A549 (cell line): ENCODE measurements at regions not wholly inside any gene's neighbourhood (a gene's known extent, or its start where the extent isn't known, plus 50 kb on each side); places are given as distances from the start of the nearest gene placed in this dataset.
"Not testable (repeated sequence)": the region's sequence is repeated elsewhere in the genome, so short reads cannot be mapped to it uniquely, and the experiment has no call there.

Source experiments
- ATAC-seq, 2 experiments: fragments of 200-7000 bp in 1 of 2; fragments of >200 bp in 1 of 2; cut with Nextera tagmentation in 1 of 2; cut with Tn5 transposase in 1 of 2; 3 replicates each; pipeline versions ENCODE4 v1.8.0 to v1.9.1; 2018 to 2020; ENCODE audit warnings: mild to moderate bottlenecking in 1 of 2, moderate library complexity in 1 of 2
- CTCF ChIA-PET: fragments of 300-600 bp; sonication (Branson Sonifier 250); formaldehyde crosslinking; extraction: SDS; loops from one replicate; lab custom pipeline; 2021; ENCODE audit warnings: antibody characterized with exemption, inconsistent platforms; lab: Yijun Ruan, JAX
- POLR2A ChIA-PET: fragments of 350-600 bp; formaldehyde crosslinking; extraction: SDS; loops from one replicate; lab custom pipeline; 2021; ENCODE audit warnings: antibody characterized with exemption, inconsistent platforms; lab: Yijun Ruan, JAX
- DNase-seq, 2 experiments: peaks; one replicate each; pipeline versions ENCODE4 v3.0.0 to v3.0.0-alpha.2; 2011 to 2016; ENCODE audit warnings: low read depth in 1 of 2, low spot score in 1 of 2
- FAIRE-seq: peaks from 2 replicates; lab custom pipeline; 2011; peaks lifted over from hg19 to GRCh38; lab: Jason Lieb, UNC
- H3K27ac ChIP-seq, 2 experiments: fragments of >200 bp; sonication (Bioruptor Twin); formaldehyde crosslinking; 3 replicates each; pipeline ENCODE4 v1.5.1; 2016 to 2017
- H3K4me1 ChIP-seq: fragments of >200 bp; sonication (Bioruptor Twin); formaldehyde crosslinking; 3 replicates; pipeline ENCODE4 v1.6.1; 2016
- H3K4me2 ChIP-seq: fragments of >200 bp; sonication (Bioruptor Twin); formaldehyde crosslinking; 3 replicates; pipeline ENCODE4 v1.6.1; 2016
- H3K4me3 ChIP-seq: fragments of >200 bp; sonication (Bioruptor Twin); formaldehyde crosslinking; 3 replicates; pipeline ENCODE4 v1.5.1; 2016
- H3K9me3 ChIP-seq: fragments of >200 bp; sonication (Bioruptor Twin); formaldehyde crosslinking; 3 replicates; pipeline ENCODE4 v1.6.1; 2016
- BHLHE40 ChIP-seq: IDR thresholded peaks from 2 replicates; pipeline ENCODE4 v1.6.1; 2012; ENCODE audit warnings: low read depth, low read length, inconsistent platforms
- CEBPB ChIP-seq, 2 experiments: fragments of >200 bp in 1 of 2; sonication (Bioruptor Twin) in 1 of 2; formaldehyde crosslinking in 1 of 2; IDR thresholded peaks; 2 replicates each; pipeline ENCODE4 v1.6.1; 2012 to 2016
- CHD2 ChIP-seq: fragments of 150-350 bp; IDR thresholded peaks from 2 replicates; pipeline ENCODE4 v1.6.1; 2014; ENCODE audit warnings: low read length; ENCODE audit not compliant: partially characterized antibody
- E2F6 ChIP-seq: IDR thresholded peaks from 2 replicates; pipeline ENCODE4 v1.6.1; 2012; ENCODE audit warnings: low read depth, borderline replicate concordance
- EHF ChIP-seq: fragments of 250-450 bp; sonication (Bioruptor Pico); IDR thresholded peaks from 2 replicates; pipeline ENCODE4 v1.5.0; 2020; ENCODE audit warnings: mild to moderate bottlenecking
- FOSL2 ChIP-seq, 2 experiments: fragments of 450-650 bp in 1 of 2; fragments of >200 bp in 1 of 2; sonication (Bioruptor Twin) in 1 of 2; formaldehyde crosslinking; IDR thresholded peaks; 2 replicates each; pipeline versions ENCODE4 v1.5.0 to v1.6.1; 2016 to 2020; ENCODE audit warnings: mild to moderate bottlenecking in 1 of 2, moderate library complexity in 1 of 2
- FOXS1 ChIP-seq: fragments of 250-450 bp; sonication (Bioruptor Pico); IDR thresholded peaks from 2 replicates; pipeline ENCODE4 v1.5.0; 2020; ENCODE audit warnings: mild to moderate bottlenecking, moderate library complexity
- HOXA7 ChIP-seq: fragments of 250-450 bp; sonication (Bioruptor Pico); IDR thresholded peaks from 2 replicates; pipeline ENCODE4 v1.5.0; 2020; ENCODE audit warnings: mild to moderate bottlenecking, moderate library complexity
- JUN ChIP-seq, 2 experiments: fragments of >200 bp; sonication (Bioruptor Twin); formaldehyde crosslinking; IDR thresholded peaks; 2 replicates in 1 of 2; 3 replicates in 1 of 2; pipeline ENCODE4 v1.6.1; 2016 to 2017
- MAZ ChIP-seq: fragments of 150-350 bp; IDR thresholded peaks from 2 replicates; pipeline ENCODE4 v1.6.1; 2014; ENCODE audit warnings: antibody characterized with exemption, low read depth, low read length, borderline replicate concordance
- NFE2L2 ChIP-seq: fragments of 150-350 bp; conservative IDR thresholded peaks from 2 replicates; pipeline ENCODE4 v1.6.1; 2014; ENCODE audit warnings: low read length
- PHF8 ChIP-seq: fragments of 200-600 bp; sonication (generic); IDR thresholded peaks from 2 replicates; pipeline ENCODE4 v1.6.1; 2016; ENCODE audit warnings: low read depth, mild to moderate bottlenecking, antibody characterized with exemption, moderate library complexity, borderline replicate concordance
- POLR2A ChIP-seq: IDR thresholded peaks from 2 replicates; pipeline ENCODE4 v1.6.1; 2012; ENCODE audit warnings: mild to moderate bottlenecking, low read length
- RAD21 ChIP-seq, 2 experiments: fragments of >200 bp in 1 of 2; sonication (Bioruptor Twin) in 1 of 2; formaldehyde crosslinking in 1 of 2; IDR thresholded peaks in 1 of 2; conservative IDR thresholded peaks in 1 of 2; 2 replicates in 1 of 2; 3 replicates in 1 of 2; pipeline ENCODE4 v1.6.1; 2012 to 2018; ENCODE audit warnings: inconsistent platforms in 1 of 2
- RCOR1 ChIP-seq: fragments of 150-350 bp; IDR thresholded peaks from 2 replicates; pipeline ENCODE4 v1.6.1; 2014; ENCODE audit warnings: antibody characterized with exemption, low read length, low read depth
- RFX5 ChIP-seq: fragments of 450-650 bp; IDR thresholded peaks from 2 replicates; pipeline ENCODE4 v1.7.1; 2014; ENCODE audit warnings: antibody characterized with exemption, mild to moderate bottlenecking, moderate library complexity
- SREBF2 ChIP-seq: fragments of 450-650 bp; IDR thresholded peaks from 2 replicates; pipeline ENCODE4 v1.6.1; 2014; ENCODE audit warnings: mild to moderate bottlenecking, moderate library complexity
- TP53 ChIP-seq: fragments of 250-450 bp; sonication (Bioruptor Pico); IDR thresholded peaks from 2 replicates; pipeline ENCODE4 v1.5.0; 2021; ENCODE audit warnings: mild to moderate bottlenecking, moderate library complexity
- WGBS: methylation state at CpG from one replicate; pipeline ENCODE4 v1.1.6; 2017; ENCODE audit errors: missing lambda C conversion rate; 5-methylcytosine and 5-hydroxymethylcytosine counted together
- TF ChIP-seq, protein P1 (sequence below): fragments of >200 bp; sonication (Bioruptor Twin); formaldehyde crosslinking; IDR thresholded peaks from 3 replicates; pipeline ENCODE4 v1.6.1; 2016

- Histone ChIP-seq H3K4me2 (no peak overlapping the region), H3K9me3 (no peaks in the 10 kb centered on the region), H3K27ac (no peak overlapping the region), H3K4me3 (no peak overlapping the region), H3K4me1 (no peaks in the 10 kb centered on the region)
- no peak for ATAC-seq
- no peak for FAIRE-seq
- 51% methylated on average over 6 of the region's 6 CpGs for WGBS
- DNase-seq: no peak
- TF ChIP-seq FOXS1 (no peak), HOXA7 (no peak), CHD2 (no peak), CEBPB (IDR thresholded peaks at IDR 0.05) (no peak), PHF8 (no peak)
- CTCF ChIA-PET: no interaction called here
- POLR2A ChIA-PET: no interaction called here
Observed at GRCh38 chr13:40368127-40368891, 298.1 kb downstream of the FOXO1 start.

DNA sequence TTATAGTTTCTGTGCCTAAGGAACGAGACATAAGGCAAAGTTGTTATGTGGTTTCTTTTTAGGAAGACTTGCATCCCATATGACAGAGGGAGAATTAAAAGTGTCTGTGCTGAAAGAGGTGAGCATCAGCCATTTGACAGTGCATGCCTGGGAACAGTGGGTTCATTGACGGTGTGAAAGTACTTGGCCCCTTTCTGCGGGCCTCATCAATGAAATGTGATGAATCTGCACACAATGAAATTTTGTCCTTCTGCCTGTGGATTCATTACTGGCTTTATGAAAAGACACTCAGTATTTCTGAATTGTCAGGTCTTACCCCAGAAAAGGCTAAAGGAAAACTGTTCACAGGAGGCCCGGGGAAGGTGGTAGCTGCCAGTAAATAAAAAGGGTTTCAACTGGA lies 295.8 kb downstream of the FOXO1 start:
- CTCF ChIA-PET: no interaction called here
- ATAC-seq (no peak), DNase-seq (no peak)

DNA sequence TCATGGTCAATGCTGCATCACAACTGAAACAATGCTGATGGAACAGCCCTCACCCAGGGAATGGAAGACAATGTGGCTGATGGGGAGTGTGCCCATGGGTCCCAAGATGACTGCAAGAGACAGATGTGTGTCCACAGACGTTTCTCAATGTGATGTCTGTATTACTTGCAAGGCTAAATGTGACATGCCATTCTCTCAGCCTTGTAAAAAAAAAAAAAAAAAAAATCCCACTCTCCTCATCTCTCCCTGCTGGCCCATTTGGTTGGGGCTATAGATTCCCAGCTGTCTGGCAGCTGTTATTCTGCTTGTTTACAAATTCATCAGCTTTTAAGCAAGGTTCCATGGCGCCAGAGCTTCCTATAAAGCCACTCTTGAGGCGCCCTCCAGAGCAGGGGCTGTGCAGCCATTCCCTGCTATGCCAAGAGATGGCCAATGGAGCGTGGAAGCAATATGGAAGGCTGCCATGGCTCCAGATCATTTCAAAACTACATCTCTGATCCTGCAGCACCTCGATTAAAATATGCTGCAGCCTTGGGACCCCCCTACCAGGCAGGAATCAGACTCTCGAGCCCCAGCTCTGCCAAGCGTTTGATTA lies 294.8 kb downstream of the FOXO1 start:
- Histone ChIP-seq H3K4me2 (no peak overlapping the region), H3K9me3 (no peaks in the 10 kb centered on the region), H3K27ac (no peak overlapping the region), H3K4me3 (no peak overlapping the region), H3K4me1 (no peaks in the 10 kb centered on the region)
- 72% methylated on average over 6 of the region's 7 CpGs for WGBS
- no peak for ATAC-seq
- CTCF ChIA-PET: no interaction called here
- POLR2A ChIA-PET: no interaction called here
- TF ChIP-seq FOSL2 (IDR thresholded peaks at IDR 0.05): no peak
- no peak for TF ChIP-seq FOSL2 (CRISPR knock-in tag; IDR thresholded peaks at IDR 0.05)
- no peak for FAIRE-seq
- DNase-seq: no peak

More for the DNA sequence above, 295.8 kb downstream of the FOXO1 start:
- no peaks in the 10 kb centered on the region for H3K4me1 ChIP-seq
- WGBS: 95% methylated on average over 4 of the region's 4 CpGs
- no peak overlapping the region for H3K27ac ChIP-seq
- no peak for TF ChIP-seq E2F6
- no peak for TF ChIP-seq NFE2L2
- no peak for TF ChIP-seq MAZ
- TF ChIP-seq CEBPB (IDR thresholded peaks at IDR 0.05): no peak
- TF ChIP-seq CHD2: no peak
- no peak for TF ChIP-seq FOSL2 (IDR thresholded peaks at IDR 0.05)
- no peak for TF ChIP-seq FOSL2 (CRISPR knock-in tag; IDR thresholded peaks at IDR 0.05)
- no peak for TF ChIP-seq RFX5
- TF ChIP-seq BHLHE40: no peak
- TF ChIP-seq, protein P1, sequence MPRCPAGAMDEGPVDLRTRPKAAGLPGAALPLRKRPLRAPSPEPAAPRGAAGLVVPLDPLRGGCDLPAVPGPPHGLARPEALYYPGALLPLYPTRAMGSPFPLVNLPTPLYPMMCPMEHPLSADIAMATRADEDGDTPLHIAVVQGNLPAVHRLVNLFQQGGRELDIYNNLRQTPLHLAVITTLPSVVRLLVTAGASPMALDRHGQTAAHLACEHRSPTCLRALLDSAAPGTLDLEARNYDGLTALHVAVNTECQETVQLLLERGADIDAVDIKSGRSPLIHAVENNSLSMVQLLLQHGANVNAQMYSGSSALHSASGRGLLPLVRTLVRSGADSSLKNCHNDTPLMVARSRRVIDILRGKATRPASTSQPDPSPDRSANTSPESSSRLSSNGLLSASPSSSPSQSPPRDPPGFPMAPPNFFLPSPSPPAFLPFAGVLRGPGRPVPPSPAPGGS: no peak
- TF ChIP-seq TP53 (CRISPR knock-in tag): no peak
- TF ChIP-seq JUN (IDR thresholded peaks at IDR 0.05): no peak
- TF ChIP-seq RCOR1: no peak
- TF ChIP-seq POLR2A: no peak
- TF ChIP-seq RAD21 (conservative IDR thresholded peaks at IDR 0.05 in 1 of 2, IDR thresholded peaks at IDR 0.05 in 1 of 2): no peak
- no peak for TF ChIP-seq SREBF2
- no peak for TF ChIP-seq EHF (CRISPR knock-in tag)
- TF ChIP-seq, all 56 proteins: peak for 0
- Histone ChIP-seq H3K4me2 (no peak overlapping the region), H3K4me3 (no peak overlapping the region), H3K9me3 (no peaks in the 10 kb centered on the region)
- POLR2A ChIA-PET: no interaction called here
- FAIRE-seq: no peak

- DNase-seq, H3K4me3 ChIP-seq, POLR2A ChIA-PET, H3K4me1 ChIP-seq, ATAC-seq, H3K4me2 ChIP-seq, FAIRE-seq, CTCF ChIA-PET, H3K27ac ChIP-seq, H3K9me3 ChIP-seq: not testable (repeated sequence)
- 54% methylated on average over 5 of the region's 6 CpGs for WGBS
Observed at GRCh38 chr13:40373608-40374007, 292.8 kb downstream of the FOXO1 start.
